Sigmoid colon (tissue), 4 donors: ENCODE measurements at regions not wholly inside any gene's neighbourhood (a gene's known extent, or its start where the extent isn't known, plus 50 kb on each side); places are given as distances from the start of the nearest gene placed in this dataset.

Experiments
- CTCF ChIP-seq, 4 experiments: fragments of 450-650 bp in 3 of 4; fragments of 200-600 bp in 1 of 4; IDR thresholded peaks; one replicate each; pipeline ENCODE4 v1.5.1; 2016 to 2019; ENCODE audit warnings: antibody characterized with exemption in 4 of 4, mild to moderate bottlenecking in 3 of 4, moderate library complexity in 2 of 4
- EP300 ChIP-seq, 4 donors: sonication (generic); formaldehyde crosslinking; IDR thresholded peaks; one replicate each; pipeline ENCODE4 v1.6.1; 2017; ENCODE audit warnings: antibody characterized with exemption in 4 of 4

- TF ChIP-seq EP300 (IDR thresholded peaks at IDR 0.05) (no peak), CTCF (IDR thresholded peaks at IDR 0.05) (no peak)
Observed at GRCh38 chr3:162738784-162739183, 1242.2 kb downstream of the OTOL1 start.
